ENCODE measurements at regions not wholly inside any gene's neighbourhood (a gene's known extent, or its start where the extent isn't known, plus 50 kb on each side); places are given as distances from the start of the nearest gene placed in this dataset.

- TF ChIP-seq EP300 (IDR thresholded peaks at IDR 0.05) = no peak
- TF ChIP-seq CTCF (IDR thresholded peaks at IDR 0.05) = no peak
- TF ChIP-seq POLR2A (IDR thresholded peaks at IDR 0.05) = no peak
Measured at GRCh38 chr4:36489798-36490197, 208.4 kb downstream of the DTHD1 start.

Measured in ovary (tissue), 3 donors.